NOMO-1 (cell line): ENCODE measurements at regions not wholly inside any gene's neighbourhood (a gene's known extent, or its start where the extent isn't known, plus 50 kb on each side); places are given as distances from the start of the nearest gene placed in this dataset.
"Not testable (repeated sequence)": the region's sequence is repeated elsewhere in the genome, so short reads cannot be mapped to it uniquely, and the experiment has no call there.

ENCODE experiments used
- DNase-seq, 2 experiments: peaks; one replicate each; lab custom pipeline; 2025; ENCODE audit not compliant: unreplicated experiment in 2 of 2; lab: John Stamatoyannopoulos, UW

DNA sequence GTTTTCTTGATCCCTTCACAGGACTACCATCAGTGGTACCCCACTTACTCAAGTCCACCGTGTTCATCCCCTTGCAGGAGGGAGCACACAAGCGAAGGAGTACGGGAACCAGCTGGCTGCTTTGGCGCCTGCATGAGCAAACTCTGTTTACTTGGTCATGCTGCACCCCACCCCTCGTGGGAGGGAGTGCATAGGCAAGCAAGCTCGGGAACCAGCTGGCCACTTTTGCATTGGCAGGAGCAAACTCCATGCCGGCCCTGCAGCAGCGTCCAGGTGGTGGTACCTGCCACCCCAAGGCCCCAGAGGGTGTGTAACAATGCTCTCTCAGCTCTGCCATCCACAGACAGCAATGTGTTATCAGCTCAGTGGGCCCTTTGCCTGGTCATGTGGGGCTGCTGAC, 737.8 kb downstream of the FAM181B start:
- no peak for DNase-seq

DNA sequence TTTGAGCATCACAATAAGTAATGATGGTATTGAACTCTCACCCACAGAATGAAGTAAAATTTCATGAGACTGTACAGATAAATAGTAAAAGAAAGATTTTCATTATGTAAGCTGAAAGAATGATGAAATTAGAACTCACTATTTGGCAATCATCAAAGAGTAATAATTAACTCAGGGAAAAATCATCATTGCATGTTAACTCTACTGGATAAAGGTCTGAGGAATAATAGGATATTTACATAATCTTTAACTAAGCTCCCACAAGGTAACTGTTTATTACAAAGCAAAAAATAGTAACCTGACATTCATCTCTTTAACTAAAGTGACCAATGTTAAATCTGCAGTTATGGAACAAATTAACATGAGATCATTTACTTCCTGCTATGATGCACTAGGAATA, 739.9 kb downstream of the FAM181B start:
- DNase-seq = no peak

DNA sequence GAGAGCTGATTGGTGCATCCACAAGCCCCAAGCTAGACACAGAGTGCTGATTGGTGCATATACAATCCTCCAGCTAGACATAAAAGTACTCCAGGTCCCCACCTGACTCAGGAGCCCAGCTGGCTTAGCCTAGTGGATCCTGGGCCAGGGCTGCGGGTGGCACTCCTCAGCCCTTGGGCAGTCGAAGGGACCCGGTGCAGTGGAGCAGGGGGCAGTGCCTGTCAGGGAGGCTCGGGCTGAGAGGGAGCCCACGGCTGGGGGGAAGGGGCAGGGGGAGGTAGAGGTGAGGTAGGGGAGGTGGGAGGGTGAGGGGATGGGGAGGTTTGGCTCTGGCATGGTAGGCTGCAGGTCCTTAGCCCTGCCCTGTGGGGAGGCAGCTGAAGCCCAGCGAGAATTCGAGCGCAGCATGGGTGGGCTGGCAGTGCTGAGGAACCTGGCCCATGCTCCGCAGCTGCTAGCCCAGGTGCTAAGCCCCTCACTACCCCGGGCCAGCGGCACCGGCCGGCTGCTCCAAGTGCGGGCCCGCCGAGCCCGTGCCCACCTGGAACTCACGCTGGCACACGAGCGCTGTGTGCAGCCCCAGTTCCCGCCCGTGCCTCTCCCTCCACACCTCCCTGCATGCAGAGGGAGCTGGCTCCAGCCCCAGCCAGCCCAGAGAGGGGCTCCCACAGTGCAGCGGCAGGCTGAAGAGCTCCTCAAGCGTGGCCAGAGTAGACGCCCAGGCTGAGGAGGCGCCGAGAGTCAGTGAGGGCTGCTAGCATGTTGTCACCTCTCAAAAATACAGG, 742.8 kb downstream of the FAM181B start:
- no peak for DNase-seq

DNA sequence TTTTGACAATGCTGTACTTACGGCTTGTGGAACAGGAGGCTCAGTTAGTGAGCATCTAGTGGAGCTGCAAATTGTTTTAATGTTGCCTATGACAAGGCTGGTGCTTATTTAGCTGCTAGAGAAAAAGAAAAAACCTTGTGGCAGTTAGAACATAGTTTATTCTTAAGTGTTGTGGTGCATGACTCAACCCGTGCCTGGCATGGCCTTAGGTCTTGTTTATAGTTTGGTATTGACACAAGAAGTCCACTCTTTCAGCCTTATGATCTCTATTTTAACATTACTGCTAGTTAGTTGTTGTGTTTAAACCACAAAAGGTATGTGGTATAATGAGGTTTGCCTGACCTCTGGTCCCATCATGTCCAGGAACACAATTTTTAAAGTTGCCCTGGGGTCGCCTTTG, 744.6 kb downstream of the FAM181B start:
- no peak for DNase-seq

DNA sequence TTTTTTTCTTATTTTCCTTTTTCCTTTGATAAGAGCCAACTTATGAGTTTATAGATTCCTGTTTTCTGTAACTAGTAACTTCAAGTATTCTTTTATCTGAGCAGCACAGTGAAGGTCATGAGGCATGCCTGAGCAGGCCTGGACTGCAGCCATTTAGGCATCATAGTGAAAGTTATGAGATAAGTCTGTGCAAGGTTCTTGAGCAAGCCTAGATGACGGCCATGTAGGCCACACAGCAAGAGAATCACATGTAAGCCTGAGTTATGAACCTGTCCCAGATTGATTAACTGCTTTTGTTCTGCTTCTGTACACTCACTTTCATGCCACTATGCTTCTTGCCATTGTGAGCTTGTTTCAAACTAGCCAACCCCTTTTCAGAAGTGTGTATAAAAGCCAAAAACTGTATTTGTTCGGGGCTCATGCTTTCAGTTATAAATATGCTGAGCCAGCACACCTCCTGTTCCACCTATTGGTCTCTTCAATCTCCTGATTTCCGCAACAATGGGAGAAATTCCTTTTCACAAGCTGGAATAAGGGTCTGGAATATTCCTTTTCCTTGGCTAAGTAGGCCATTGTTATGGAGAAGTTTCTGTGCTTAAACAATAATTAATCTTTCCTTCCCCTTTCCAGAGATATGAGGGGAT, 745.7 kb downstream of the FAM181B start:
- peak in 1 of 2 experiments; percentile 5 for DNase-seq

DNA sequence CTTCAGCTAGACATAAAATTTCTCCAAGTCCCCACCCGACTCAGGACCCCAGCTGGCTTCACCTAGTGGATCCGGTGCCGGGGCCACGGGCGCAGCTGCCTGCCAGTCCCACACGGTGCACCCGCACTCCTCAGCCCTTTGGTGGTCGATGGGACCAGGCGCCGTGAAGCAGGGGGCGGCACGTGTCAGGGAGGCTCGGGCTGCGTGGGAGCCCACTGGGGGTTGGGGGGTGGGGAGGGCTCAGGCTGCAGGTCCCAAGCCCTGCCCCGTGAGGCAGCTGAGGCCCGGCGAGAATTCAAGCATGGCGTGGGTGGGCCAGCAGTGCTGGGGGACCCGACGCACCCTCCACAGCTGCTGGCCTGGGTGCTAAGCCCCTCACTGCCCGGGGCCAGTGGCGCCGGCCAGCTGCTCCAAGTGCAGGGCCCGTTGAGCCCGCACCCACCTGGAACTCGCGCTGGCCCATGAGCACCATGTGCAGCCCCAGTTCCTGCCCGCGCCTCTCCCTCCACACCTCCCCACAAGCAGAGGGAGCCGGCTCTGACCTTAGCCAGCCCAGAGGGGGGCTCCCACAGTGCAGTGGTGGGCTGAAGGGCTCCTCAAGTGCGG, 747.0 kb downstream of the FAM181B start:
- DNase-seq = no peak

DNA sequence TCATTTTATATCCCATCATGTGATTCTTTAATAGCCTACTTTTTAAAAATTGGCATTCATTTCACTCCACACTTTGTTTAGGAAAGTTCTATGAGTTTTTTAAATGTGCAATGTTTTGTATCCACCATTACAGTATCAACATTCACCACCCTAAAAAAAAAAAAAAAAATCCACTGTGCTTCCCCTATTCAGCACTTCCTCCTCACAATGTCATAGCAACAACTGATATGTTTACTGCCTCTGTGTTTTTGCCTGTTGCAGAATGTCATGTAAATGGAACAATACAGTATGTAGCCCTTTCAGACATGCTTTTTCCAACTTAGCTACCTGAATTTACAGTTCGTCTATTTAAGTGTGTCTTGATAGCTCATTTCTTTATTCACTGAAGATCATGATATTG, 754.2 kb downstream of the FAM181B start:
- DNase-seq = peak; percentile 4 to 66

DNA sequence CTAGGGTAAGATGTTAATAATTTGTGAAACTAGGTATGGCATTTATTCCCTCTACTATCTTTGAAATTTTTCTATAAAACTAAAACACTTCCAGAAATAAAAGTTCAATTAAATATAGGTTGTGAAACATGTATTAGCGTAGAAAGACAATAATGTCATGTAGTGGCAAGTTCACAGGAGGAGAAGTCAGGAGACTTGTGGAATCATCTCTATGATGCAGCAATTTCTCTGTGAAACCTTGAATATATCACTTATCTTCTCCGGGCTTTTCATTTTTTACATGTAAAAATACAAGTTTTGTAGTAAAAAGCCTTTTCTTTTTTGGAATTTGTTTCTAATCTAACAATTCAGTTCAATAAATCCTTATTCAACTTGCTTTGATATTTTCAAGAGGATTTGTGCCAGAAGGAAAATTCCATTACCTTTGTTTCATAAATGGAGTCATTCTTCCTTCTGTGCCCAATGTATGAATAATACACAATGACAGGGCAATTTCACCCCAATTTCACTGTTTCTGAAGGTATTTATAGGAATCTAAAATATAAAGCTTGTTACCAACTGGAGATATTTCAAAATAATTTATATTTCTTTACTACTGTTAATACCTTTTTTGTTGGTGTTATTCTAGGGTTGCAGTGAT, 758.3 kb downstream of the FAM181B start:
- no peak for DNase-seq

DNA sequence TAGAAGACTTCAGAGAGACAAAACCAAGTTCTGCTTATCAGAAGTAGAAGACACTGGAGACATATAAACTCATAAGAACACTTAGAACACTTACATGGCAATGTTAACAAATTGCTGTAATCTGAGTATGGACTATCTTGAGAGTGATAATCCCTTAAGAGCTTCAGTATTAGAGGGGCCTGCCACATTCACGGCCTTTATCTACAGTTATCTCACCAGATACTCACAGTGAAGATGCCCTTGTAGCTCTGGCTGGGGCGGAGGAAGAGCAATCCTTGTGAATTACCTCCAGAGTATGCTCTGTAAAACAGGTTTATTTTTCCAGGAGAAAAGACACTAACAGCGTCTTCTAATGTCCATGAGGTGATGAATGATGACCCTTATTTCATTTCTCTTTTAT, 762.8 kb downstream of the FAM181B start:
- DNase-seq = no peak

DNA sequence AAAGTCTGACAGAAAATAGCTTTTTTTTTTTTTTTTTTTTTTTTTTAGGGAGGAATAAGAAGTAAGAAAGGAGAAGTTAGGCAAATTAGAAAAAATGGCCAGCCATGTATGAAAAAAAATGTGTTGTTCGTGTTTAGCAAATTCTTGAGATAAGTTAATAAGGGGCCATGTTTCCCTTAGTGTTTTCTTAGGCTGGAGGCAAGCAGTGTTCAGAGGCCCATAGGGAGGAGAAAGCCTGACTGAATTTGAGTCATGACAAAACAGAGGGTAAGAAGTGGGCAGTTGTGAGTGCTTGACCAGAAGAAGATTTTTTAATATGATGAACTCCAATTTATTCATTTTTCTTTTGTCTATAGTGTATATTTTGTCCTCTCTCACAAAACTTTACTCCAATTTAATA, 766.4 kb downstream of the FAM181B start:
- DNase-seq = no peak

DNA sequence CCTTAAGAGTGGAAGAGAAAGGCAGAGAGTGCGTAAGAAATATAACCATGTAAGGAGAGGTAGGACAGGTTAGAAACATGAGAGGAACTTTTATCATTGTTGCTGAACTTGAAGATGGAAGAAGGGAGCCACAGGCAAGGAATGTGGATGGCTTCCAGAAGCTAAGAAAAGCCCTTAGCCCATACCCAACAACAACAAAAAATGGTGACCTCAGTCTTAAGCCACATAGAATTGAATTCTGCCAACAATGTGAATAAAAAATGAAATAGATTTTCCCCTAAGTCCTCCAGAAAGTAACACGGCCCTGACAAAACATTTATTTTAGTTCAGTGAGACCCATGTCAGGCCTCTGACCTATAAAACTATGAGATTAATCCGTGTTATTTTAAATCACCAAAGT, 767.3 kb downstream of the FAM181B start:
- no peak for DNase-seq

DNA sequence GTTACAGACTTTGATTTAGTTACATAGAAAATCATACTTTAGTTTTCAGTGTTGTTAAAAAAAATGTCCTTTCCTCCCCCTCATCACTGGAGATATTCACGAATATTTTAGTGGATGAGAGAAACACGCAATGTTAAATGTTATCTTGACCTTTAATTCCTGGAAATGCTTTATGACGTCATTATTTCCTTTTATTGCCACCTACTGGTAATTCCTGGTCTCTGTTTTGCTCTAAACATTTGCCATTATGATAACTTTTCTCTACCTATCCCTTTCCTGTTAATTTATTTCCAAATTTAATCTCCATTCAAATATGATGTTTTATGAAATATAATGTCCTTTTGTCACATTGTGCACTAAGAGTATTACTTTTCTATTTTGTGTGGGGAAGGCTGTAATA, 770.6 kb downstream of the FAM181B start:
- DNase-seq = no peak

DNA sequence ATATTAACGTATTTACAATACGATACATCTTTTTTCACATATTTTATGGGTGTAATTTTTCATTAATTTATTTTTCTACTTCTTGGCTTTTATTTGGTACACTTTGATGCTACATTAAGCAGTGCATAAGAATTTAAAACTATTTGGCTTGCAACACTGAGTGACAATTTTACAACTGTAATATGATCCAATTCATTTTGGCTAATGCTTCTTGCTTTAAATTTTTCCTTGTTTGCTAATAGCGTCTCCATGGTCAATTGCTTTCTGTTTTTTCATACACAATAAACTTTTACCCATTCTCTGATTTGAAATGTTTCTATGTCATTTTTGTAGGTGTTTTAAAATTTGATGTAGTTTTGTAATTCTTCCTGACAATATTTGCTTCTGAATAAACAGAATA, 773.2 kb downstream of the FAM181B start:
- DNase-seq = no peak

DNA sequence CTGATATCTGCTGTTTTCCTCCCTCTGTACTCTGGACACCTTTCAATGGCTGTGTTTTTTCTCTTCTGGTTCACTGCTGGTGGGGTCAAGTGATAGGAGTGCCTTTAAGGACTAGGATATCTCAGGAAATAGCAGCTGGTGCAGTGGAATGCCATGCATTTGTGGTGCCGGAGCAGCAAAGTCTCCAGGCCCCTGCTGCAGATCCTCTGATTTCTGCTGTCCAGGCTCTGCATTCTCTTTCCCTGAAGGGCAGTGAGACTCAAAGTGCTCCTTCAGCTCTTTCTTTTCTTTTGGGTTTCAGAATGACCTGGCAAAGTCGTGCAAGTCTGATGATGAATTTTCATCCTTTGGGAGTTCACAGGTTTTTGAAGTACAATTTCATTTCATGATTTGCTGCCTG, 774.3 kb downstream of the FAM181B start:
- no peak for DNase-seq

DNA sequence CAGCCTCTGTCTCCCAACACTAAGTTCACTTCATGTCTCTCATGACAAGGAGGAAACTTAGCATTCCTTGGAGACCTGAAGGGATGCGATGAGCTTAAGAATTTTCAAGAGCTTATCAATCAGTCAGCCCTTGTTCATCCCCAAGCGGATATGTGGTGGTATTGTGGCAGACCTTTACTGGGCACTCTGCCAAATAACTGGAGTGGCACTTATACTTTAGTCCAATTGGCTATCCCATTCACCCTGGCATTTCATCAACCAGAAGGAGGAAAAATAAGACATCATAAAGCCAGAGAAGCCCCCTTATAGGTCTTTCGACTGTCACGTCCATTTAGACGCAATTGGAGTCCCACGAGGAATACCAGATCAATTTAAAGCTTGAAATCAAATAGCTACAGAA, 779.4 kb downstream of the FAM181B start:
- DNase-seq = not testable (repeated sequence)

DNA sequence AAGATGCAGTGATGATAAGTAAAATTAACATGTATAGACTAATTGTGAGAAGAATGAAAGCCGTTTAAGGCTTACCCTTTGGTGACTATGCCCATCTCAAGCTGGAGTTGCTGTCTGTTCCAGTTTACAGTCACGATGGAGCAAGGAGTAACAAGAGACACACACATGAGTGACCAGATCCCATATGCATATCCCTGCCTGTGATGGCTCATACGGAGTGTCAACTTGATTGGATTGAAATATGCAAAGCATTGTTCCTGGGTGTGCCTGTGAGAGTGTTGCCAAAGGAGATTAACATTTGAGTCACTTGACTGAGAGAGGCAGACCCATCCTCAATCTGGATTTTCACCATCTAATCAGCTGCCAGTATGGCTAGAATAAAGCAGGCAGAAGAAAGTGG, 786.8 kb downstream of the FAM181B start:
- no peak for DNase-seq

DNA sequence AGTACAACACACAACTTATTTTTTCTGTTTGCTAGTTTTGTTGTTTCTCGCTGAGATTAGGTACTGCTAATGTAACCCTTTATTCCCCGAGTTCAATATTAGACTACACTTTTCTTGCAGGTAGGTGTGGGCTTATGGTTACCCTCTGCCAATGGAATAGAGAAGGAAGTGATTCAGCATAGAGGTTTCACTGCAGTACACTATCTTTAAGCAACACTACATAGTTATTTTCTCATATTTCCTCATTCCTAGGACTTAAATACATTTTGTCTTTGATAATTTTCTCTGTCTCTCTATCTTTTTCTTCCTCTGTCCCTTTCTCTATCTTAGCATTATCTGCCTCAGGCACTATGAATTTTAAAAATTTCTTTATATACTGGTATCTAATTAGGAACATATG, 791.0 kb downstream of the FAM181B start:
- peak in 1 of 2 experiments; percentile 78 for DNase-seq

DNA sequence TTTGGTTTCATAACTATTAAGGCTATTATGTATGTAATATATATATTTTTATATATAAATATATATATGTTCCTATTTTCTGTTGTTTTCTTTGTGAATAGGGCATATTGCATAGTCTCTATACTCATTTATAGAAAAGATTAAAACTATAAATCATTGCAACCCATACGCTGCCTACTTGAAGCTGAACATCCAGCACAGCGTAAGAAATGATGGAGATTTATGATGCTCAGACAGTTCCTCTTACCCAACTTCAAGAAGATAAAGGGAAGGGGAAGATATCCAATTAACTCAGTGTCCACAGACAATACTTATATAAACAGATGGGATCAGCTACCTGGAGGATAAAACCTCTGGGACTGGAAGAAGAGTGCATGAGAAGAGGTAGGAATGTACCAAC, 791.7 kb downstream of the FAM181B start:
- DNase-seq = peak in 1 of 2 experiments; percentile 44

DNA sequence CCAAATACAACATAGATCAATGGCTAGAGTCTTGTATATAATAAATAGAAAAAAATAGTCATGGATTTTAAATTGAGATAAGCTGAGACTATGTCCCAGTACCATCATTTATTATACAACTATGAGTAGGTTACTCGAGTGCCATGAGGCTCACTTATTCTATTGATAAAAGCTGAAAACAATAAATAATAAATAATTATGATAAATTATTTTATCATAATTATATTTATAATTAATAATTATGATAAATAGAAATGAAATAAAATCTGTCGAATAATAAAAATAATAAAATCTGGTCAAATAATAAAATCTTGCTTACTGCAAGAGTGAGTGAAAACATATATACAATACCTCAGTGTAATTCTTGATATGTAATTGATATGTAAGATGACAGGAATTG, 801.4 kb downstream of the FAM181B start:
- no peak for DNase-seq

DNA sequence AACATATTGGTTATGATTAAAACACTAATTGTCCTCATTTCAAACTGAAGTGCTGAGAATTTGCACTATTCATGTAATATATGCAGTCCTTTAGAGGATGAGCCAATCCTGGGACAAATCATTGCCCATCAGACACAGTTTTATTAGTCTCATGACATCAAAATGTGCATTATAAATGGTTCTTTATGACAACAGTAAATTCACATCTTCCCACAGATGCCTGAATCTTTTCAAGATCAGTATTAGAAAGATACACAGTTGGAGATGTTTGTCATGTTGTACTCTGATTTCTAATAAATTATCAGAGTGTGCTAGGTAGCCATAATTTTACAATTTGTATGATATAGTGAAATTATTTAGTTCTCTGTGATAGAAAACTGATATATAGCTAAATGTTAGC, 813.5 kb downstream of the FAM181B start:
- DNase-seq = no peak

DNA sequence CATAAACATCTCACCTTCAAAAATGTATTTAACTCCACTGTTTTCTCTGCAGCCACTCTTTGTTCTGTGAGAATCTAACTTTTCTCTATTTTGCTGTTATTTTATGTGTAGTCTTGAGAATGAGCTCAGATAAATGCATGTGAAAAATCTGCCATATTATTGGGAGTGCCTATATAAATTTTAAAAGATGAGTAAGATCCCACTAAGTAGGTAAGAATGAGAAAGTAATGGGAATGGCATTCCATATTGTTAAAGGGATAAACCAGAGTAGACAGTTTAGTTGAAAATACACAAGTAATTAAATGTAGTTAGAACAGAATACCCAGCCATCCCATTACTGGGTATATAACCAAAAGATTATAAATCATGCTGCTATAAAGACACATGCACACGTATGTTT, 817.2 kb downstream of the FAM181B start:
- no peak for DNase-seq

DNA sequence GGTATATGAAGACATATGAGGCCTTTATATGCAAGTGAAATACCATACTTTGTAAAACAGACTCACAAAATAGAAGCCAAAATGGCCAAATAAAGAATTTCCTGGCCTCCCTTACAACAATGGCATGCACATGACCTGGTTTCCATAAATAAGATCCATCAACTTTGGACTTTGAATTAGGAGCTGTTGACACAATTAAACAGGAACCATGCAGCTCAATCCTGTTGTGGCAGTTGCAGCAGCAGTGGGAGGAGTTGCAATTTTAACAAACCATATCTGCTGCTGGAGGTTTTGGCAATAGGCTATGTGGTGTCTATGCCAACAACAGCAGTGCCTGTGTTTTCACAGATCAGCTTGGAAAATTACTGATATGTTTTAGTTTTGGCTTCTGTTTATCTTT, 818.6 kb downstream of the FAM181B start:
- DNase-seq = no peak
